Cardiac muscle cell (in vitro differentiated cells and primary cell): ENCODE measurements at regions not wholly inside any gene's neighbourhood (a gene's known extent, or its start where the extent isn't known, plus 50 kb on each side); places are given as distances from the start of the nearest gene placed in this dataset.

Source experiments
- DNase-seq, 2 donors: peaks; one replicate each; pipeline versions ENCODE4 v3.0.0 to v3.0.0-alpha.2; 2010 to 2017; ENCODE audit warnings: low read depth in 1 of 2, low spot score in 1 of 2
- H3K27ac ChIP-seq: fragments of 200-600 bp; sonication (generic); 2 replicates; pipeline ENCODE4 v1.5.1; 2016
- H3K27me3 ChIP-seq: fragments of 200-600 bp; sonication (generic); 2 replicates; pipeline ENCODE4 v1.6.0; 2016; ENCODE audit warnings: control low read depth
- H3K36me3 ChIP-seq: fragments of 200-600 bp; sonication (generic); 2 replicates; pipeline ENCODE4 v1.5.1; 2016; ENCODE audit warnings: control low read depth
- H3K4me1 ChIP-seq: fragments of 200-600 bp; sonication (generic); 2 replicates; pipeline ENCODE4 v1.8.1; 2017; ENCODE audit warnings: low read depth, mild to moderate bottlenecking, mixed run types
- H3K4me3 ChIP-seq: fragments of 200-600 bp; sonication (generic); 2 replicates; pipeline ENCODE4 v1.5.1; 2016; ENCODE audit warnings: mild to moderate bottlenecking
- H3K9me3 ChIP-seq: fragments of 200-600 bp; sonication (generic); 2 replicates; pipeline ENCODE4 v1.5.1; 2017; ENCODE audit warnings: low read depth, mild to moderate bottlenecking, control low read depth
- TF ChIP-seq, protein P1 (sequence below): IDR thresholded peaks from 2 replicates; pipeline ENCODE4 v1.5.1; 2012; ENCODE audit warnings: low read depth, mild to moderate bottlenecking, low read length

DNA sequence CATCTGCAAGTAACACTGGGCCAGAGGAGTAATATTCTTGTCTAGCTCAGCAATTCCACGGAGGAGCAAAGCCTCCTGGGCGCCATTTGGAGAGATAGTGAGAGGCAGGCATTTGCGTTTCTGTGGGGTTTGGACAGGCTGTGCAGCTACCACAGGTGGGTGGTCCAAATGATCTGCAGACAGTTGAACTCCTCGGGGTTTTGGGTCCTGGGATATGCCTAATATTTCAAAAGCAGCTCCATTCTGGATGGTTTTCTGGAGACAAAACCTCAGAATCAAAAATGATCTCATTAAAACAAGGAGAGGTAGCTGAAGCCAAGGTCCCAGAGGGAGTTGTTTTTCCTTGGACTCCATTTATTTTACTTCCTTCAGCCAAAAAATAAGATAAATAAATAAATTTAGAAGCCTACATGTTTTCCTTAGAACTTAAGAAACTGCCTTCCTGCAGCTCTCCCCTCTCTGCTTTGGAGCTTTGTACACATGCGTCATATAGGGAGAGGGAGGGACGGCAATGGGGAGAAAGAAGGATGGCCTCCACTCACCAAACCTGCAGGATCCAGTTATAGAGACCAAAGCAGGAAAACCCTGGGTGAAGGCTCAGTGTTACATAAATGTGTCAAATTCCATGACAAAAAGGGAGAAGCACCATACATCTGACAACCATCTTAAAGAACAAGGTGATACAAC lies 227.3 kb upstream of the DAAM1 start:
- Histone ChIP-seq H3K4me1 (peaks cover 7% of the 10 kb centered on the region), H3K9me3 (no peaks in the 10 kb centered on the region), H3K36me3 (no peaks in the 10 kb centered on the region), H3K27ac (no peak overlapping the region), H3K4me3 (no peak overlapping the region), H3K27me3 (no peaks in the 10 kb centered on the region)
- TF ChIP-seq, protein P1, sequence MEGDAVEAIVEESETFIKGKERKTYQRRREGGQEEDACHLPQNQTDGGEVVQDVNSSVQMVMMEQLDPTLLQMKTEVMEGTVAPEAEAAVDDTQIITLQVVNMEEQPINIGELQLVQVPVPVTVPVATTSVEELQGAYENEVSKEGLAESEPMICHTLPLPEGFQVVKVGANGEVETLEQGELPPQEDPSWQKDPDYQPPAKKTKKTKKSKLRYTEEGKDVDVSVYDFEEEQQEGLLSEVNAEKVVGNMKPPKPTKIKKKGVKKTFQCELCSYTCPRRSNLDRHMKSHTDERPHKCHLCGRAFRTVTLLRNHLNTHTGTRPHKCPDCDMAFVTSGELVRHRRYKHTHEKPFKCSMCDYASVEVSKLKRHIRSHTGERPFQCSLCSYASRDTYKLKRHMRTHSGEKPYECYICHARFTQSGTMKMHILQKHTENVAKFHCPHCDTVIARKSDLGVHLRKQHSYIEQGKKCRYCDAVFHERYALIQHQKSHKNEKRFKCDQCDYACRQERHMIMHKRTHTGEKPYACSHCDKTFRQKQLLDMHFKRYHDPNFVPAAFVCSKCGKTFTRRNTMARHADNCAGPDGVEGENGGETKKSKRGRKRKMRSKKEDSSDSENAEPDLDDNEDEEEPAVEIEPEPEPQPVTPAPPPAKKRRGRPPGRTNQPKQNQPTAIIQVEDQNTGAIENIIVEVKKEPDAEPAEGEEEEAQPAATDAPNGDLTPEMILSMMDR, result no peak
- no peak for DNase-seq

DNA sequence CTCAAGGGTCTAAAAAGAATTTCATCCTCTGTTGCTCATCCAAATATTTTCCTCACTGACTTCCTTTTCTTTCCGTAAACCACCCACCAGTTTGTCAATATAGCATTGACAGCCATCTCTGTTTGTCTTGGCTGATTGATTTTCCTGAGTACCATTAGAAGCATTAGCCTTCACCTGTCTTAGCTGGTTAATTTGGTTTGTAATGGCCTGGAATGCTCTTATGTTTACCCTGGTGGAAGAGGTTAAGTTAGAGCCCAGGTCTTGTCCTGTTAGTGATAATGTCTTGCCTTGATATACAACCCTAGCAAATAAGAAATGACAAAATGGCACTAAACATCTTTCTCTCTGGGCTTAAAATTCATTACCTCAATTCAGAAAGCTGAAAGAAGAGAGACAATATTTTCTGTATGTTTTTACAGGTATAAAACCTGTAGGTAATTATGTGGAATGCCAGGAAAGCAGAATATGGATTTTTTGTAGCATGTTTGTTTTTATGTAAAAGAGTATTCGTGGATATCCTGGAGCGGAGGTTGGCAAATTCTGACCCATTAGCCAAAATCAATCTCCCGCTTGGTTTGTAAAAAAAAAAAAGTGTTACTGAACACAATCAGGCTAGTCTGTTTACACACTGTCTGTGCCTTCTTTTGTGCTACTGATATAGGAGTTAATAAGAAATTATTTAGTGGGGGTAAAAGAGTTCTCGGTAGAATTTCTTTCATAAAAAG lies 224.4 kb upstream of the DAAM1 start:
- no peaks in the 10 kb centered on the region for H3K36me3 ChIP-seq
- TF ChIP-seq, protein P1, result no peak
- H3K4me3 ChIP-seq, result no peak overlapping the region
- no peak for DNase-seq
- no peaks in the 10 kb centered on the region for H3K27me3 ChIP-seq
- H3K4me1 ChIP-seq, result peaks cover 9% of the 10 kb centered on the region
- H3K27ac ChIP-seq, result no peak overlapping the region
- H3K9me3 ChIP-seq, result no peaks in the 10 kb centered on the region

DNA sequence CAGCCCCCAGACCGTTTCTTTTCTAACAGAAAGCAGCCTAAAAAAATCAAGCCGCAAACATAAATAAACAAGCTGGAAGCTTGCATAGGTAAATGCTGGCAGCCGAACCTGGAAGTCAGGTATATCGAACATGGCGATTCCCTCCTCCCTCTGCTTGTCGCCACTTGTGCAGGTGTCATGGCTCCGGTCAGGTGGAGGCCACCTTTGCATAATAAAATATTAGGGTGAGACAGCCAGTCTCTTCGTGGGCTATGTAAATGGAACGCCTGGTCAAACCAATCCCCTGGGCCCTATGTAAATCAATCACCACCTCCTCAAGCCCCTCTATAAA lies 223.9 kb upstream of the DAAM1 start:
- no peak for DNase-seq
- Histone ChIP-seq H3K4me3 (no peak overlapping the region), H3K9me3 (no peaks in the 10 kb centered on the region), H3K27ac (no peak overlapping the region), H3K27me3 (no peaks in the 10 kb centered on the region), H3K4me1 (peaks cover 11% of the 10 kb centered on the region), H3K36me3 (no peaks in the 10 kb centered on the region)
- TF ChIP-seq, protein P1, result no peak

DNA sequence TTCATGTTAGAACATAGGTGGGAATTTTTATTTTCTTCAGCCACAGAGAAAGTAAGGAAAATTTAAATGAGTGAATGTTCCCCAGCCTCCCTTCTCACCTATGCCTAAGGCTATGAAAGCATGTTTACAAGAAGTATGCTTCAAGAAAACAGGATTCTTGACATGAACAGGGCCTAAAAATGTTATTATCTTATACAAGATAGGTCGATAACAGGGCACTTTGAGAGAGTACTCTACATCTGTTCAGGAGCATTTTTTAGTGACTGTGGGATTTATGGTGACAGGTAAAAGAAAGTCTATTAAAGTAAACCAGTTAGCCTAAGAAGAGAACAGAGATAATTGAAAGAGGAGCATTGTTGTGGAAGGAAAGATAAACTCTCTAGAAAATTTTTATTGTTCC lies 222.9 kb upstream of the DAAM1 start:
- no peak overlapping the region for H3K4me3 ChIP-seq
- TF ChIP-seq, protein P1, result no peak
- H3K9me3 ChIP-seq, result no peaks in the 10 kb centered on the region
- H3K36me3 ChIP-seq, result no peaks in the 10 kb centered on the region
- peaks cover 21% of the 10 kb centered on the region for H3K4me1 ChIP-seq
- H3K27ac ChIP-seq, result no peak overlapping the region
- no peaks in the 10 kb centered on the region for H3K27me3 ChIP-seq
- DNase-seq, result no peak

DNA sequence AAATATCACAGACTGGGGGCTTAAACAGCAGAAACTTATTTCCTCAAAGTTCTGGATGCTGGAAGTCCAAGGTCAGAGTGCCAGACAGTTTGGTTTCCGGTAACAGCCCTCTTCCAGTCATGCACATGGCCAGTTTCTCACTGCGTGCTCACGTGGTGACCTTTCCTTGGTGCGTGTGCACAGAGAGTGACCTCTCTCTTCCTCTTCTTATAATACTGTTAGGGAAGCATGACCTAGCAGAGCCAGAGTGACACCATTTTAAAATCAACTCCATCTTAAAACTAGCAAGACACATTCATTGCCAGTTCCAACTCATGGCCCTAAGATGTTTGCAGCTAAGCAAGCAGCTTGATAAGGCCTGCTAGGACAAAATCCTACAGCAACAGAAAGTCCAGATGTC lies 221.5 kb upstream of the DAAM1 start:
- DNase-seq, result no peak
- no peaks in the 10 kb centered on the region for H3K36me3 ChIP-seq
- H3K9me3 ChIP-seq, result no peaks in the 10 kb centered on the region
- H3K4me1 ChIP-seq, result peaks cover 34% of the 10 kb centered on the region
- H3K27ac ChIP-seq, result no peak overlapping the region
- no peaks in the 10 kb centered on the region for H3K27me3 ChIP-seq
- TF ChIP-seq, protein P1, result no peak
- no peak overlapping the region for H3K4me3 ChIP-seq
